K562 (cell line): ENCODE measurements at regions not wholly inside any gene's neighbourhood (a gene's known extent, or its start where the extent isn't known, plus 50 kb on each side); places are given as distances from the start of the nearest gene placed in this dataset.

Experiments used
- ATAC-seq: fragments of 200-7000 bp; cut with Tn5 transposase; 3 replicates; pipeline ENCODE4 v1.9.1; 2020; ENCODE audit warnings: moderate library complexity
- BruUV-seq: library from RNA; stranded (reverse); fragments of 400-500 nt; replicated peaks from 2 replicates; lab custom pipeline; 2021; lab: Mats Ljungman, UMichigan
- CTCF ChIA-PET: fragments of 300-600 bp; formaldehyde crosslinking; extraction: SDS; loops from one replicate; lab custom pipeline; 2021; ENCODE audit warnings: low intra/inter-chr PET ratio; lab: Yijun Ruan, JAX
- POLR2A ChIA-PET: fragments of 300-600, 350-650 bp; sonication (Branson Sonifier 250); formaldehyde crosslinking; extraction: SDS; loops from one replicate; lab custom pipeline; 2021; ENCODE audit warnings: antibody characterized with exemption, inconsistent platforms; lab: Yijun Ruan, JAX
- DNase-seq, 4 experiments: peaks; one replicate each; pipeline versions ENCODE4 v3.0.0 to v3.0.0-alpha.2; 2011 to 2018; ENCODE audit warnings: low spot score in 3 of 4, mixed read lengths in 3 of 4; ENCODE audit errors: extremely low read depth in 1 of 4
- FAIRE-seq: peaks from 2 replicates; lab custom pipeline; 2011; peaks lifted over from hg19 to GRCh38; lab: Jason Lieb, UNC
- H2AFZ ChIP-seq: 2 replicates; pipeline ENCODE4 v1.6.0; 2011; ENCODE audit warnings: low read depth, low read length, control low read depth, inconsistent platforms
- H3K27ac ChIP-seq: fragments of 200-600 bp; 3 replicates; pipeline ENCODE4 v1.8.0; 2011; ENCODE audit warnings: low read depth, mild to moderate bottlenecking, control low read depth, inconsistent platforms, low read length, moderate library complexity, mixed read lengths; ENCODE audit errors: extremely low read depth
- H3K27me3 ChIP-seq, 2 experiments: fragments of 300-600 bp in 1 of 2; 2 replicates in 1 of 2; 3 replicates in 1 of 2; pipeline versions ENCODE4 v1.6.0 to v1.8.0; 2011; ENCODE audit warnings: inconsistent platforms in 2 of 2, low read length in 2 of 2, mild to moderate bottlenecking in 1 of 2, mixed read lengths in 1 of 2, moderate library complexity in 1 of 2; ENCODE audit not compliant: control insufficient read depth in 2 of 2, insufficient read depth in 2 of 2
- H3K36me3 ChIP-seq: fragments of 300-600 bp; 3 replicates; pipeline ENCODE4 v1.8.0; 2011; ENCODE audit warnings: mild to moderate bottlenecking, low read length, inconsistent platforms; ENCODE audit not compliant: control insufficient read depth, insufficient read depth
- H3K4me1 ChIP-seq, 2 experiments: fragments of 200-600 bp in 1 of 2; replicated peaks in 1 of 2; 2 replicates in 1 of 2; 3 replicates in 1 of 2; pipeline versions ENCODE4 v1.5.1 to v1.8.0; 2011; ENCODE audit warnings: inconsistent platforms in 2 of 2, low read length in 2 of 2, mild to moderate bottlenecking in 1 of 2, mixed read lengths in 1 of 2, moderate library complexity in 1 of 2; ENCODE audit not compliant: control insufficient read depth in 2 of 2, insufficient read depth in 2 of 2
- H3K4me2 ChIP-seq: 2 replicates; pipeline ENCODE4 v1.6.1; 2011; ENCODE audit warnings: low read length, control low read depth, inconsistent platforms, mixed read lengths; ENCODE audit not compliant: insufficient read depth
- H3K4me3 ChIP-seq: fragments of 200-600 bp; sonication (generic), shearing (Covaris generic); 2 replicates; pipeline ENCODE4 v1.5.1; 2016; ENCODE audit warnings: control low read depth, inconsistent platforms
- H3K79me2 ChIP-seq: fragments of 200-600 bp; 3 replicates; pipeline ENCODE4 v1.8.0; 2011; ENCODE audit warnings: low read length, inconsistent platforms; ENCODE audit not compliant: control insufficient read depth, insufficient read depth
- H3K9ac ChIP-seq, 2 experiments: 2 replicates each; pipeline versions ENCODE4 v1.6.0 to v1.6.1; 2011; ENCODE audit warnings: low read depth in 2 of 2, low read length in 2 of 2, control low read depth in 1 of 2, inconsistent platforms in 1 of 2, mild to moderate bottlenecking in 1 of 2, mixed read lengths in 1 of 2; ENCODE audit not compliant: insufficient read depth in 1 of 2
- H3K9me1 ChIP-seq: one replicate; pipeline ENCODE4 v1.6.0; 2011; ENCODE audit warnings: inconsistent platforms, mild to moderate bottlenecking, low read length, moderate library complexity; ENCODE audit not compliant: control insufficient read depth, insufficient read depth
- H3K9me3 ChIP-seq: replicated peaks from 2 replicates; pipeline ENCODE4 v1.5.1; 2011; ENCODE audit warnings: low read depth, low read length, inconsistent platforms; ENCODE audit not compliant: control insufficient read depth, insufficient read depth
- H4K20me1 ChIP-seq: replicated peaks from 2 replicates; pipeline ENCODE4 v1.6.1; 2011; ENCODE audit warnings: low read length, inconsistent platforms, mixed read lengths; ENCODE audit not compliant: control insufficient read depth, insufficient read depth
- EZH2 ChIP-seq: IDR thresholded peaks from 2 replicates; pipeline ENCODE4 v1.6.1; 2012; ENCODE audit warnings: low read depth, mild to moderate bottlenecking, inconsistent platforms, low read length, borderline replicate concordance
- FOXP1 ChIP-seq: sonication (generic); formaldehyde crosslinking; IDR thresholded peaks from 2 replicates; pipeline ENCODE4 v1.8.0; 2022; ENCODE audit warnings: mild to moderate bottlenecking, missing genetic modification reagents
- HOXB6 ChIP-seq: fragments of 250-450 bp; sonication (Bioruptor Pico); IDR thresholded peaks from 2 replicates; pipeline ENCODE4 v1.5.1; 2022; ENCODE audit warnings: mild to moderate bottlenecking, borderline replicate concordance
- MEF2D ChIP-seq: conservative IDR thresholded peaks from 2 replicates; pipeline ENCODE4 v1.6.1; 2016; ENCODE audit warnings: low read depth, missing genetic modification characterization, missing compliant biosample characterization
- PCBP2 ChIP-seq: fragments of 200-400 bp; formaldehyde crosslinking; IDR thresholded peaks from 2 replicates; pipeline ENCODE4 v1.6.1; 2018; ENCODE audit warnings: low read length, low read depth, mild to moderate bottlenecking, moderate library complexity; ENCODE audit not compliant: poor library complexity, severe bottlenecking
- PHB2 ChIP-seq: fragments of 450-650 bp; IDR thresholded peaks from 2 replicates; pipeline ENCODE4 v1.6.1; 2017; ENCODE audit warnings: low read depth
- POLR2A ChIP-seq: fragments of 450-650 bp; conservative IDR thresholded peaks from 2 replicates; pipeline ENCODE4 v1.6.1; 2016
- RHOXF2B ChIP-seq: fragments of 250-450 bp; sonication (Bioruptor Pico); conservative IDR thresholded peaks from 2 replicates; pipeline ENCODE4 v1.5.1; 2021
- ZNF175 ChIP-seq: fragments of 200-800 bp; sonication (Bioruptor generic); IDR thresholded peaks from 2 replicates; pipeline ENCODE4 v1.6.1; 2016; ENCODE audit warnings: low read depth, mild to moderate bottlenecking, missing genetic modification characterization, missing compliant biosample characterization
- ZNF3 ChIP-seq: fragments of 250-450 bp; sonication (Bioruptor Pico); IDR thresholded peaks from 2 replicates; pipeline ENCODE4 v1.5.0; 2021; ENCODE audit warnings: mild to moderate bottlenecking, moderate library complexity
- ZNF717 ChIP-seq: fragments of 250-450 bp; sonication (Bioruptor Pico); IDR thresholded peaks from 2 replicates; pipeline ENCODE4 v1.5.0; 2021
- WGBS: fragments of 100-300 bp; shearing (Covaris generic); methylation state at CpG from one replicate; pipeline ENCODE4 v1.1.6; 2016; ENCODE audit warnings: low coverage, mixed read lengths; ENCODE audit not compliant: insufficient coverage; ENCODE audit errors: missing lambda C conversion rate; 5-methylcytosine and 5-hydroxymethylcytosine counted together
- in situ Hi-C: fragments of 300-500 bp; cut with MboI; formaldehyde crosslinking; loops from 4 replicates; pipeline ENCODE4 v1.15.0; 2018; ENCODE audit warnings: inconsistent platforms, mixed read lengths
- intact Hi-C: fragments of 100-400 bp; cut with micrococcal nuclease; formaldehyde crosslinking; loops from 2 replicates; pipeline ENCODE4 v1.14.2; 2022
- TF ChIP-seq, protein P1 (sequence below): sonication (generic); formaldehyde crosslinking; IDR thresholded peaks from 2 replicates; pipeline ENCODE4 v1.8.0; 2022; ENCODE audit warnings: mild to moderate bottlenecking, missing genetic modification reagents
- TF ChIP-seq, protein P2 (sequence below): sonication (generic); formaldehyde crosslinking; IDR thresholded peaks from 2 replicates; pipeline ENCODE4 v1.8.1; 2022; ENCODE audit warnings: missing genetic modification reagents
- TF ChIP-seq, protein P3 (sequence below): fragments of 450-650 bp; IDR thresholded peaks from 2 replicates; pipeline ENCODE4 v1.6.1; 2017; ENCODE audit warnings: antibody characterized with exemption

DNA sequence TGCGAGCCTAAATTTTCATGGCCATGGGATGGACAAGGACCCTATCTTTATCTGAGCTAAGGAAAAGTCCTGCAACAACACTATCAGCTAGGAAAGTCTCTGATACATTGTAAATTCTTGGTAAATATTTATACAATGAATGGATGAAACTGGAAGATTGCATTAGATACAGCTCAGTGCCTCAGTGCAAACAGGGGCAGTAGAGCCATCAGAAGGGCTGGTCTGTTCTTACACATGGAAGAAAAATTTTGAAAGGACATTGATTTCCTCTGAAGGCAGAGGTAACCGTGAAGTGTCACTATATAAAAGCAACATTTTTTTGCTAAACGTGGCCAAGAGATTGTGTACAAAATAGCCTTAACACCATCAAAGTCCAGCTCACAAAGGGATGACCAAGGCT is 153.2 kb upstream of the GADL1 start:
- ChIA-PET CTCF (no interaction called here), POLR2A (no interaction called here)
- H3K4me2 ChIP-seq: no peak overlapping the region
- H3K36me3 ChIP-seq: no peaks in the 10 kb centered on the region
- no peaks in the 10 kb centered on the region for H3K4me1 ChIP-seq
- no peaks in the 10 kb centered on the region for H3K9me1 ChIP-seq
- no peak overlapping the region for H3K9ac ChIP-seq
- intact Hi-C loops: no loop called here
- no TSS peak for BruUV-seq
- no peak for TF ChIP-seq ZNF3 (CRISPR knock-in tag)
- H3K9me3 ChIP-seq: no peaks in the 10 kb centered on the region
- H4K20me1 ChIP-seq: no peaks in the 10 kb centered on the region
- FAIRE-seq (no peak), ATAC-seq (no peak), DNase-seq (no peak)
- H3K79me2 ChIP-seq: no peaks in the 10 kb centered on the region
- H3K27me3 ChIP-seq: no peaks in the 10 kb centered on the region
- H2AFZ ChIP-seq: no peak overlapping the region
- H3K4me3 ChIP-seq: no peak overlapping the region
- in situ Hi-C loops: no loop called here
- WGBS: 0% methylated on average over 3 of the region's 3 CpGs
- no peak overlapping the region for H3K27ac ChIP-seq

DNA sequence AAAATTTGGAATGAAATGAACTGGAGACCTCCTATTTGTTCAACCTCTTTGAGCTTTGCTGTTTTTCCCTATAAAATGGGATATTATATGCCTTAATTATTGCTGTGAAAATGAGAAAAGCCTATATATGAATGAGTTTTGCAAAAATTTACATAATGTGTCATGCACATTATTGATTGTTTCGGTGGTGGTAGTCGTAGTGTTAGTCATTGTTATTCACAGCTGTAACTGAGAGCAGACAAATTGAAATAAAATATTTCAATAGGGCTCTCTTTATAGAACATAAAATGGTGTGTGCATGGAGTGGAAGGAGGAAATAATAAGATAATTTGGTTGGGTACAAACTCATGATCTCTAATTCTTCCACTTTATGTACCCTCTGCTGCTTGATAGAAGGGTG is 153.7 kb upstream of the GADL1 start:
- H3K9me3 ChIP-seq: no peaks in the 10 kb centered on the region
- H4K20me1 ChIP-seq: no peaks in the 10 kb centered on the region
- WGBS: 14% methylated on average over 2 of the region's 2 CpGs
- in situ Hi-C loops (no loop called here), intact Hi-C loops (no loop called here)
- POLR2A ChIA-PET: no interaction called here
- no TSS peak for BruUV-seq
- no peaks in the 10 kb centered on the region for H3K79me2 ChIP-seq
- DNase-seq: no peak
- no peak overlapping the region for H3K27ac ChIP-seq
- H3K4me3 ChIP-seq: no peak overlapping the region
- no peaks in the 10 kb centered on the region for H3K27me3 ChIP-seq
- H3K4me1 ChIP-seq: no peaks in the 10 kb centered on the region
- H3K9me1 ChIP-seq: no peaks in the 10 kb centered on the region
- no peak for ATAC-seq
- H3K36me3 ChIP-seq: no peaks in the 10 kb centered on the region
- no peak for FAIRE-seq
- no peak overlapping the region for H3K4me2 ChIP-seq
- CTCF ChIA-PET: no interaction called here
- H2AFZ ChIP-seq: no peak overlapping the region
- no peak overlapping the region for H3K9ac ChIP-seq
- no peak for TF ChIP-seq HOXB6 (CRISPR knock-in tag)
- TF ChIP-seq RHOXF2B: no peak
- no peak for TF ChIP-seq POLR2A
- no peak for TF ChIP-seq PCBP2
- TF ChIP-seq ZNF175 (CRISPR knock-in tag): no peak
- TF ChIP-seq EZH2: no peak
- TF ChIP-seq MEF2D: no peak
- TF ChIP-seq ZNF717 (CRISPR knock-in tag): no peak
- TF ChIP-seq, protein P1, sequence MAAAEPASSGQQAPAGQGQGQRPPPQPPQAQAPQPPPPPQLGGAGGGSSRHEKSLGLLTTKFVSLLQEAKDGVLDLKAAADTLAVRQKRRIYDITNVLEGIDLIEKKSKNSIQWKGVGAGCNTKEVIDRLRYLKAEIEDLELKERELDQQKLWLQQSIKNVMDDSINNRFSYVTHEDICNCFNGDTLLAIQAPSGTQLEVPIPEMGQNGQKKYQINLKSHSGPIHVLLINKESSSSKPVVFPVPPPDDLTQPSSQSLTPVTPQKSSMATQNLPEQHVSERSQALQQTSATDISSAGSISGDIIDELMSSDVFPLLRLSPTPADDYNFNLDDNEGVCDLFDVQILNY (CRISPR knock-in tag): no peak
- TF ChIP-seq, protein P2, sequence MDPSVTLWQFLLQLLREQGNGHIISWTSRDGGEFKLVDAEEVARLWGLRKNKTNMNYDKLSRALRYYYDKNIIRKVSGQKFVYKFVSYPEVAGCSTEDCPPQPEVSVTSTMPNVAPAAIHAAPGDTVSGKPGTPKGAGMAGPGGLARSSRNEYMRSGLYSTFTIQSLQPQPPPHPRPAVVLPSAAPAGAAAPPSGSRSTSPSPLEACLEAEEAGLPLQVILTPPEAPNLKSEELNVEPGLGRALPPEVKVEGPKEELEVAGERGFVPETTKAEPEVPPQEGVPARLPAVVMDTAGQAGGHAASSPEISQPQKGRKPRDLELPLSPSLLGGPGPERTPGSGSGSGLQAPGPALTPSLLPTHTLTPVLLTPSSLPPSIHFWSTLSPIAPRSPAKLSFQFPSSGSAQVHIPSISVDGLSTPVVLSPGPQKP (CRISPR knock-in tag): no peak
- TF ChIP-seq, protein P3, sequence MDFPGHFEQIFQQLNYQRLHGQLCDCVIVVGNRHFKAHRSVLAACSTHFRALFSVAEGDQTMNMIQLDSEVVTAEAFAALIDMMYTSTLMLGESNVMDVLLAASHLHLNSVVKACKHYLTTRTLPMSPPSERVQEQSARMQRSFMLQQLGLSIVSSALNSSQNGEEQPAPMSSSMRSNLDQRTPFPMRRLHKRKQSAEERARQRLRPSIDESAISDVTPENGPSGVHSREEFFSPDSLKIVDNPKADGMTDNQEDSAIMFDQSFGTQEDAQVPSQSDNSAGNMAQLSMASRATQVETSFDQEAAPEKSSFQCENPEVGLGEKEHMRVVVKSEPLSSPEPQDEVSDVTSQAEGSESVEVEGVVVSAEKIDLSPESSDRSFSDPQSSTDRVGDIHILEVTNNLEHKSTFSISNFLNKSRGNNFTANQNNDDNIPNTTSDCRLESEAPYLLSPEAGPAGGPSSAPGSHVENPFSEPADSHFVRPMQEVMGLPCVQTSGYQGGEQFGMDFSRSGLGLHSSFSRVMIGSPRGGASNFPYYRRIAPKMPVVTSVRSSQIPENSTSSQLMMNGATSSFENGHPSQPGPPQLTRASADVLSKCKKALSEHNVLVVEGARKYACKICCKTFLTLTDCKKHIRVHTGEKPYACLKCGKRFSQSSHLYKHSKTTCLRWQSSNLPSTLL: no peak
- TF ChIP-seq PHB2: no peak
- TF ChIP-seq FOXP1 (CRISPR knock-in tag): no peak
